GM18867 (cell line): ENCODE measurements at regions not wholly inside any gene's neighbourhood (a gene's known extent, or its start where the extent isn't known, plus 50 kb on each side); places are given as distances from the start of the nearest gene placed in this dataset.

Experiments
- ATAC-seq: cut with Tn5 transposase; IDR thresholded peaks from one replicate; pipeline ENCODE4 v1.9.1; 2021; ENCODE audit warnings: mild to moderate bottlenecking, moderate library complexity; ENCODE audit not compliant: unreplicated experiment

- no peak for ATAC-seq
These were observed 1394.8 kb upstream of the SLC10A2 start for GRCh38 chr13:104461049-104461448.

- ATAC-seq, result no peak
These were observed 1394.3 kb upstream of the SLC10A2 start for GRCh38 chr13:104460554-104460953.

DNA sequence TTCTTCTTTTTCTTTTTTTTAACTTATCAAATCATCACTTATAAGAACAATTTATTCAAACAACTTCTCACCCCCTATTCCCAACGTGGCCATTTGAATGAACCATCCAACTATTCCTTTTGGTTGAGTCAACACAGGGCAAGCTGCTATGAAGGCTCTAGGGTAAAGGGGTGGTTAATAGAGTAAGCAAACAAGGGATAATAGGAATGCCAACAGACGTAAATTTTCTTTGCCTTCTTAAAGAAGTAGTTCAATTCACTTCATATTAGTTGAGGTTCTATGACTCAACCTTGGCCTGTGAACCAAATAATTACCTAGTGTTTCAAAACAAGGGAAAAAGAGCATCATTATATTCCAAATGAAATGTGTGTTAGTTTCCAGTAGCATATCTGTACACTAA, 1383.8 kb upstream of the SLC10A2 start:
- no peak for ATAC-seq

- ATAC-seq, result no peak
These were observed 1381.1 kb upstream of the SLC10A2 start for GRCh38 chr13:104447348-104447747.

- ATAC-seq, result no peak
These were observed 1376.3 kb upstream of the SLC10A2 start for GRCh38 chr13:104442536-104442935.

DNA sequence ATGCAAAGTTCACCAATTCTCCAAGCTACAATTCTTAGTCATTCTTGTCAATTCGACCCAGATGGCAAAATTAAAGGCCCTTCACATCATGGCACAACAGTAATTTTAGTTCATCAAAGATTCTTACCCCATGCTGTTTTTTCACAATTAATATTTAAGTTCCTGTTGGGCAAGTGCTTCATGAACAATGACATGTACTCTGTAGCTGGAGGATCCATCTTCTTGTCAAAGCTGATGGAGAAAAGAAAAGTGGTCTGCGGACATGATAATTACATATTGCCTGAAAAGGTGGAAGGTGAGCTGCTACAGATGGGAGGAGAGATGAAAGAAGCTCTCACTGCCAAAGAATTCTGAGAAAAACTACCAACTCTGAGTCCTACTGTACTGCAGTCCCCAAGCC, 1370.3 kb upstream of the SLC10A2 start:
- ATAC-seq, result no peak

DNA sequence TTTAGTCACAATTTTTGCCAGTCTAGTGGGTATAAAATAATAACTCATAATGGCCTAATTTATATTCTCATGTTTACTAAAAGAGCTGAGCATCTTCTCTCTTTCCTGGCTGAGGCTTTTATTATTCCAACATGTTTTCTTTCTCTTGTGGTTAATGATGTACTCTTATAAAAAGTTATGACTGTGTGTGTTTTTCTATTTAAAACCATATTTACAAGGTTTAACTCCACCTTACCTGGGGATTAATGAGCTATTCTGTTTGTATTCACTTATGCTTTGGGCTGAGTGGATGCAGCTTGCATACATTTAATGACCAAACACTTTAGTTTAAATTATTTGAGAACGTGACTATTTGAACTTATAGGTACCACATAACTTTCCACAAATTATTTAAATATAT, 1365.7 kb upstream of the SLC10A2 start:
- ATAC-seq, result no peak

DNA sequence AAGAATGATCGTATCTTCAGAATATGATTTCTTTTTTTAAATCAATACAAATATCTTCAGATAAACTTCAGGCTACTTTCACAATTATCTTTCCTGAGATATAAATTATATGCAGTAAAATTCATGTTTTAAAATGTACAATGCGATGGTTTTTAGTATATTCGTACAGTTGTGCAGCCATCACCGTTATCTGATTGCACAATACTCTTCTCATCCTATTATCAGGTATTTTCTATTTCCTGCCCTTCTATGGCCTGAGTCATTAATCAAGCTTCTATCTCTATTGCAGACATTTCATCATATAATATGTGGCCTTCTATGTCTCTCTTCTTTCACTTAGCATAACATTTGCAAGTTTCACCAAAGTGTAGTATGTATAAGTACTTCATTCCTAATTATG, 1360.2 kb upstream of the SLC10A2 start:
- ATAC-seq, result no peak

GRCh38 chr13:104422668-104423067, 1356.5 kb upstream of the SLC10A2 start:
- ATAC-seq, result no peak

DNA sequence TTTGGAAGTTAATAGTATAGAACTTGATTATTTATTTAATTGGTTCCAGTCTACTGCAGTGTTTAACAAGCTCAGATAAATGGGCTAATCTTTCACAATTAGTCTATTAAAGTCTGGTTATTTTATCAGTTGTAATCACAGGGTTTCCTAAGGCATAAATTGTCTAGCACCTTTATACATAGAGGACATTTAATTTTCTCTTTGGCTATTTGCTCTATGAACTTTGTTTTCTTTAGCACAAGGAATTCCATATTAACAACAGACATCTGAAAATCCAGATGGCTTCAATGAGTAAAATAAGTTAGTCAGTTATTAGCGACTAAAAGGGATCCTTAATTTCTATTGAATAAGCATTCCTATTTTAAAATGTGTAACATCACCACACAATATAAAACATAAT, 1350.8 kb upstream of the SLC10A2 start:
- no peak for ATAC-seq

- no peak for ATAC-seq
These were observed 1348.6 kb upstream of the SLC10A2 start for GRCh38 chr13:104414771-104415170.

- no peak for ATAC-seq
These were observed 1348.0 kb upstream of the SLC10A2 start for GRCh38 chr13:104414181-104414580.

GRCh38 chr13:104411141-104411765, 1345.0 kb upstream of the SLC10A2 start:
- no peak for ATAC-seq

- no peak for ATAC-seq
These were observed 1342.5 kb upstream of the SLC10A2 start for GRCh38 chr13:104408733-104409132.

- no peak for ATAC-seq
These were observed 1338.1 kb upstream of the SLC10A2 start for GRCh38 chr13:104404325-104404724.

GRCh38 chr13:104389691-104390090, 1323.5 kb upstream of the SLC10A2 start:
- no peak for ATAC-seq

DNA sequence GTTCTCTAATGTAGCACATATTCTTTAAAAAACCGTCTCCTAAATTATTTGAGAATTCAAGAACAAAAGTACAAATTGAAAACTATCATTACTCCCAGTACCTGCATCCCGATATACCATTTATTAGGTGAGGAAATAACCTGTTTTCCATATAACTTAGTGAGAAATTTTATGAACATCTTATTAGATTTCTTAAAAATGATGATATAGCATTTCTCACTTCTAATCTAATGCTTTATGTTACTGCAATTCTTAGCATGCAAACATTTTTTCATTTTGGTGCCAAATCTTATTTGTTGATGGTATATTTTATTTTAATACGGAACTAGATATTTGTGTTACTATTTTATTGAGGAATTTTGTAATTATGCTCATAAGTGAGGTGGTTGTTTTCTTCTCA, 1321.3 kb upstream of the SLC10A2 start:
- no peak for ATAC-seq

GRCh38 chr13:104385404-104385803, 1319.2 kb upstream of the SLC10A2 start:
- ATAC-seq, result no peak

GRCh38 chr13:104382951-104383350, 1316.7 kb upstream of the SLC10A2 start:
- no peak for ATAC-seq

GRCh38 chr13:104376588-104376987, 1310.4 kb upstream of the SLC10A2 start:
- no peak for ATAC-seq

DNA sequence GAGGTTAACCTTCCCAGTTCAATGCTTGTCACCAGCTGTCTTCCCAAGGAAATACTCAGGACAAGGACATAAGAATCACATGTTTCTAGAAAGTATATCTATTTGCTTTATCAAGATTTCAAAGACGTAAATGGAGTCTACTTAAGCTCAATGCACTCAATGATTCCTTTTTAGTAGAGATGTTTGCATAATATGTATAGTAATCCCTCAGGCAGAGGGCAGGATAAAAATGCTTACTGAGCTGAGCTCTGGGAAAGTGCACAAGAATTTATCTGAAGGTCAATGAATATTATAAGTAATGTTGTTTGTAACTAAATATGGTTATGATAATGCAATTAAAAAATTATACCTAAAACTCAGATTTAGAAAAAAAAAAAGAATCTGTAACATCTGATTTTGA, 1309.4 kb upstream of the SLC10A2 start:
- ATAC-seq, result no peak

DNA sequence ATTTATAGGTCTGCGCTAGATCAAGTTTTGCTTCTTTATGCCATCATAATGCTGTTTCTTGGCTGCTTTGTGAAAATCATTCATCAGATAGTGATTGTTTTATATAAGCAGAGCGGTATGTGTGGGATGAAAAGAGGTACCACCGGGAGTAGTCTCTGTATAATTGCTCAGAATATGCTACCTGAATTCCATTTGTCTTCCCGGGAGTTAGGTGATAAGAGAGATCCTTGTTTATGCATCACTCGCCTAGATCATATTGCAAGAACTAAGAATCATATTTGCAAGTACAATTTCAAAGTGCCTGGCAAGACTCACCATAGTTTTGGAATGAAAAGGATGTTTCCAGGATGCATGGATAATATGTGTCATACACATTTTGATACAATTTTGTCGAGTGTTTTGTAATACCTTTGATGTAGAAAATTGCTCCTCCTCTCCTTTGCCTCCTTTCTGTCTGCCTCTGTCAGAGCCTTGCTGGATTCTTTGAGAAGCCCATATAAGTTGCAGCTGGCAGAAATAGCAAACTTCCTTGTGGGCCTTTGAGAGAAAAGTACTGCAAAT, 1306.0 kb upstream of the SLC10A2 start:
- ATAC-seq, result no peak

DNA sequence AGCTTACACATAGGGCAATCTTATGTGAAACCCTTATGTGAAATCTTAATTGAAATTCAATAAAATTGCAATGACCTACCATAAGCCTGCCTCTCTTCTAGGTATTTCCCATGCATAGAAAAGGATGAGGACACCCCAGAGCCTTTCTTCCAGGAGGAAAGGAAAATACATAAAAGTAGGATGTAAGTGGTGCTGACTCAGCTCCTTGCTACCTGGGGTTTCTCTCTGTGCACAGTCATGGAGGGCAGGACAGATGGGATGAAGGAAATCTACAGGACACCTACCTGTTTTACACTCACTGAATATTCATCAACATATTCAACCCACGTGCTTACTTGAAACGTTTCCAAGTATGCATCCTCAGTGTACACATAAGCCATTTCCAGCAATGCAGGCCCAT, 1299.2 kb upstream of the SLC10A2 start:
- ATAC-seq, result no peak
